ENCODE measurements at regions not wholly inside any gene's neighbourhood (a gene's known extent, or its start where the extent isn't known, plus 50 kb on each side); places are given as distances from the start of the nearest gene placed in this dataset.

- Histone ChIP-seq H2BK12ac (ENCODE audit: insufficient read length, low read depth, low read length) (no peak overlapping the region), H3K79me2 (ENCODE audit: insufficient read depth, low read length) (no peaks in the 10 kb centered on the region), H3K18ac (ENCODE audit: insufficient read length, low read depth, low read length) (no peak overlapping the region), H4K20me1 (ENCODE audit: control insufficient read depth, insufficient read depth, insufficient read length) (no peaks in the 10 kb centered on the region), H4K5ac (ENCODE audit: insufficient read length, low read depth, low read length) (no peak overlapping the region), H3K27ac (ENCODE audit: insufficient read length, low read depth, low read length) (no peak overlapping the region), H3K4me1 (ENCODE audit: insufficient read depth, low read length) (no peaks in the 10 kb centered on the region), H2BK5ac (ENCODE audit: insufficient read length, low read length) (no peak overlapping the region), H4K8ac (replicated peaks; ENCODE audit: insufficient read length, low read depth, low read length) (no peak overlapping the region), H3K79me1 (ENCODE audit: insufficient read depth, low read depth, low read length, poor library complexity, severe bottlenecking) (no peaks in the 10 kb centered on the region), H3K9me3 (ENCODE audit: control insufficient read depth, low read depth, low read length) (no peaks in the 10 kb centered on the region), H3K14ac (ENCODE audit: insufficient read depth, low read length) (no peak overlapping the region), H3K4me2 (ENCODE audit: insufficient read depth, insufficient read length, low read length) (no peak overlapping the region), H2BK15ac (ENCODE audit: low read depth, low read length) (no peak overlapping the region), H3K27me3 (ENCODE audit: insufficient read depth, low read length) (no peaks in the 10 kb centered on the region), H3K9ac (ENCODE audit: extremely low read depth, insufficient read length, low read length) (no peak overlapping the region), H3K23me2 (ENCODE audit: insufficient read length, low read depth, low read length, poor library complexity, severe bottlenecking) (no peaks in the 10 kb centered on the region), H2AK5ac (ENCODE audit: insufficient read length, low read length) (no peak overlapping the region), H3K23ac (ENCODE audit: insufficient read length, low read depth, low read length) (no peak overlapping the region), H3K56ac (ENCODE audit: insufficient read length, low read depth, low read length) (no peak overlapping the region), H3K4ac (ENCODE audit: low read depth, low read length) (no peak overlapping the region), H2BK120ac (ENCODE audit: low read depth, low read length, poor library complexity, severe bottlenecking) (no peak overlapping the region), H3T11ph (ENCODE audit: low read length) (no peak overlapping the region), H2BK20ac (ENCODE audit: low read depth, low read length, poor library complexity, severe bottlenecking) (no peak overlapping the region), H2AFZ (ENCODE audit: low read length) (no peak overlapping the region), H4K91ac (ENCODE audit: insufficient read length, low read depth, low read length) (no peak overlapping the region)
- no peak for DNase-seq
- no CpG with 5 or more reads among the region's 3 CpGs for WGBS (ENCODE audit: extremely low coverage, insufficient read length, low lambda C conversion rate)
- no peak for TF ChIP-seq CTCF (conservative IDR thresholded peaks at IDR 0.05)
- Mint-ChIP-seq H3K4me1 (peaks cover 0 to 2% of the 10 kb centered on the region in 2 experiments; a peak in 1 of 4 replicates), H3K4me3 (no peak overlapping the region), H3K9me3 (no peaks in the 10 kb centered on the region), H3K27me3 (ENCODE audit: low read depth) (no peaks in the 10 kb centered on the region), H3K36me3 (ENCODE audit: insufficient read depth in 1 of 3, low read depth in 3 of 3) (no peaks in the 10 kb centered on the region), H3K27ac (no peak overlapping the region)
Observed at GRCh38 chr7:136698231-136698630, 170.2 kb upstream of the CHRM2 start.
